Mucosa of descending colon (tissue), 3 donors: ENCODE measurements at regions not wholly inside any gene's neighbourhood (a gene's known extent, or its start where the extent isn't known, plus 50 kb on each side); places are given as distances from the start of the nearest gene placed in this dataset.

Experiments
- ATAC-seq: fragments of 200-7000 bp; cut with Tn5 transposase; one replicate; pipeline ENCODE4 v1.9.1; 2020; ENCODE audit warnings: mild to moderate bottlenecking, moderate library complexity
- DNase-seq, 3 donors: peaks; one replicate each; pipeline ENCODE4 v3.0.0-alpha.2; 2020
- H3K36me3 ChIP-seq: fragments of 200-600 bp; one replicate; pipeline ENCODE4 v1.8.0; 2021; ENCODE audit warnings: low read depth, mild to moderate bottlenecking
- H3K4me1 ChIP-seq: fragments of 200-600 bp; one replicate; pipeline ENCODE4 v1.8.0; 2021; ENCODE audit warnings: low read depth, mild to moderate bottlenecking
- H3K4me3 ChIP-seq: fragments of 200-600 bp; one replicate; pipeline ENCODE4 v1.8.0; 2021; ENCODE audit warnings: mild to moderate bottlenecking
- H3K9me3 ChIP-seq: fragments of 200-600 bp; one replicate; pipeline ENCODE4 v1.8.0; 2021; ENCODE audit warnings: mild to moderate bottlenecking
- intact Hi-C, 2 donors: fragments of 100-400 bp; cut with DNase I in 1 of 2; cut with micrococcal nuclease in 1 of 2; formaldehyde crosslinking; loops; one replicate each; pipeline versions ENCODE4 v1.11.0 to v1.11.1; 2022; cut with DNase I, micrococcal nuclease
- TF ChIP-seq, protein P1 (sequence below): fragments of 200-600 bp; IDR thresholded peaks from one replicate; pipeline ENCODE4 v1.8.0; 2022; ENCODE audit warnings: antibody characterized with exemption, mild to moderate bottlenecking
- donor health status: DM: no; HTN: no; CAD: no; lungs with moderate emphysema.
- donor health status: DM: no; HTN: no; CAD: no.
- donor health status: DM: no; HTN: yes; CAD: no.

DNA sequence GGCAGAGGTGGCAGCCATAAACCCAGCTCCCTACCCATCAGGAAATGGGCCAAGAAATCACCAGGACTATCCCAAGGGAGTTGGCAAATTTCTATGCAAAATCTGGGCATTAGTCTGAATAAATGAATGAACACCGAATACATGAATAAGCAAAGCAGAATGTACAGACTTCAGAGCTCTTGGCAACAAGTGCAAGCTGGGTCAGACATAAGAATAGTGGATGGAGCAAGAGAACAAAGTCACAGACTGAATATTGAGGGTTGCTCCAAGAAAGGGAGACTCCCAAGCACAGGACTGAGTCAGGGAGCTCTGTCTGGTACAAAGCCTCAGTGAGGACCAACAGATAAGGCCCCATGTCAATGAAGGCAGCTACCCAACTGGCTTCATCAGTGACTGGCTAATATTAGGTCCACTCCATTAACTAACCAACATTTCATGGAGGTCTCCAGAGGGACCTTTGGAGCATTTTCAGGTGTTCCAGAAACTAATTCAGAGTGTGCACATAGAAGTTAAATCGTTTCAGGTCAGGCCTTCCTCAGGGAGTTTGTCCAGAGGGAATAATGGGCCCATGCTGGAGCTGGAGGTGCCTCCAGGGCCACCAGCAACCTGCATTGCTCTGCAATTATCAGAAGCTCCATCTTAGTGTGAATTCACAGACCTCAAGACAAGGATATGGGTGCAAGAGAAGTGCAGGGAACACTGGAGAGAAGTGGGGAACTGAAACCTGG is 191.5 kb upstream of the RALGAPA2 start:
- ATAC-seq (no peak), DNase-seq (no peak)
- no peaks in the 10 kb centered on the region for H3K4me1 ChIP-seq
- no peaks in the 10 kb centered on the region for H3K9me3 ChIP-seq
- intact Hi-C loops = no loop called here
- H3K36me3 ChIP-seq = no peaks in the 10 kb centered on the region
- TF ChIP-seq, protein P1, sequence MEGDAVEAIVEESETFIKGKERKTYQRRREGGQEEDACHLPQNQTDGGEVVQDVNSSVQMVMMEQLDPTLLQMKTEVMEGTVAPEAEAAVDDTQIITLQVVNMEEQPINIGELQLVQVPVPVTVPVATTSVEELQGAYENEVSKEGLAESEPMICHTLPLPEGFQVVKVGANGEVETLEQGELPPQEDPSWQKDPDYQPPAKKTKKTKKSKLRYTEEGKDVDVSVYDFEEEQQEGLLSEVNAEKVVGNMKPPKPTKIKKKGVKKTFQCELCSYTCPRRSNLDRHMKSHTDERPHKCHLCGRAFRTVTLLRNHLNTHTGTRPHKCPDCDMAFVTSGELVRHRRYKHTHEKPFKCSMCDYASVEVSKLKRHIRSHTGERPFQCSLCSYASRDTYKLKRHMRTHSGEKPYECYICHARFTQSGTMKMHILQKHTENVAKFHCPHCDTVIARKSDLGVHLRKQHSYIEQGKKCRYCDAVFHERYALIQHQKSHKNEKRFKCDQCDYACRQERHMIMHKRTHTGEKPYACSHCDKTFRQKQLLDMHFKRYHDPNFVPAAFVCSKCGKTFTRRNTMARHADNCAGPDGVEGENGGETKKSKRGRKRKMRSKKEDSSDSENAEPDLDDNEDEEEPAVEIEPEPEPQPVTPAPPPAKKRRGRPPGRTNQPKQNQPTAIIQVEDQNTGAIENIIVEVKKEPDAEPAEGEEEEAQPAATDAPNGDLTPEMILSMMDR = no peak
- H3K4me3 ChIP-seq = no peak overlapping the region

DNA sequence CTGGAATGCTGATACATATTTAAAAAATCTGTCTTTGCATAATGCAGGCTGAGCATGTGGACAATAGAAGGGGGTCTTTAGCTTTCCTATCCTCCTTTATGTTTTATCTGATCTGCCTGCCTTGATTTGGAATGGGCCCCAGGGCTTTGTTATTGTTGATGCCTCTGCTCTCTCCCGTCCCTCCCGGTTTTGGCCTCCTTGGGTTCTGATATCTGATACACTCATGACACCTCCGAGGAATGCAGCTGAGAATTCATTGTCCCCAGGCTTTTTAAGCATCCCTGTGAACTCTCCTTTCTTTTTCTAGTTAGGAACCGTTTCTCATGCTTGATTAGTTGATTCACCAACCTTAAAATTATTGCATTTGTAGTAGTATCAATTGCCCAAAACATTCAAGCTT is 185.5 kb upstream of the RALGAPA2 start:
- ATAC-seq (no peak), DNase-seq (no peak)
- Histone ChIP-seq H3K36me3 (no peaks in the 10 kb centered on the region), H3K4me1 (no peaks in the 10 kb centered on the region), H3K4me3 (no peak overlapping the region), H3K9me3 (no peaks in the 10 kb centered on the region)
- intact Hi-C loops = no loop called here
- TF ChIP-seq, protein P1 = no peak

DNA sequence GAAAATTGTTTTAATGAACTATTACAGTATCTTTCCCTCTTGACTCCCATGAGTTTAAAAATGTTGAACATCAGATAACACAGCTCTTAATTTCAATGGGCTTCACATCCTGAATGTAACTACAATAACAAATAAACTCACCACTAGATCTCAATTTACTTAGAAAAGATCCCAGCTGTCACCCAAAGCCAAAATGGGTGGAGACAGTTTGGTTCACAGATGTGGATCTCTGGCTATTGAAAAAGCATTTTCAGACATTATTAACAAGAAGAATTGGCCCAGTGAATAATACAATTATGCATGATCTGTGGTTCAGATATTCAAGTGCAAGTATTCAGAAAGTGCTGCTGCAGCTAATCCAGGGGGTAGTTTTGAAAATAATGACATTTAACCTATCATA is 184.7 kb upstream of the RALGAPA2 start:
- DNase-seq = no peak
- H3K36me3 ChIP-seq = no peaks in the 10 kb centered on the region
- H3K9me3 ChIP-seq = no peaks in the 10 kb centered on the region
- intact Hi-C loops = no loop called here
- ATAC-seq = no peak
- no peak overlapping the region for H3K4me3 ChIP-seq
- H3K4me1 ChIP-seq = no peaks in the 10 kb centered on the region
- TF ChIP-seq, protein P1 = no peak

DNA sequence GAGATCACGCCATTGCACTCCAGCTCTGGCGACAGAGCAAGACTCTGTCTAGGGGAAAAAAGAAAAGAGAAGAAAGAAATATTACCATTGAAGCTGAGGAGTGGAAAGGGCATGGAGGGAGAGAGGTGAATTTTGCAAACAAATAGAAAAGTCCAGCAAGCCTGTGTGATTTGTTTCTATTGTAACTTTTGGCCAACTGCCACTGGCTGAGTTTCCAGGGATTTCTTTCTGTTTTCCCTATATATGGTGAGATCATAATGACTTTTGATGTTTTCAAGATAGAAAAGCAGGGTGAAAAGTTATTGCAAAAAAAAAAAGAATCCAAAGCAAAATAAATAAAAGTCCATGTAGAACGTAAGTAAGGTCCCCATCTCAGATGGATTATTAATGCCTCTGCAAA is 184.2 kb upstream of the RALGAPA2 start:
- no peaks in the 10 kb centered on the region for H3K36me3 ChIP-seq
- H3K4me1 ChIP-seq = no peaks in the 10 kb centered on the region
- H3K4me3 ChIP-seq = no peak overlapping the region
- TF ChIP-seq, protein P1 = no peak
- DNase-seq (no peak), ATAC-seq (no peak)
- no peaks in the 10 kb centered on the region for H3K9me3 ChIP-seq
- intact Hi-C loops = no loop called here

DNA sequence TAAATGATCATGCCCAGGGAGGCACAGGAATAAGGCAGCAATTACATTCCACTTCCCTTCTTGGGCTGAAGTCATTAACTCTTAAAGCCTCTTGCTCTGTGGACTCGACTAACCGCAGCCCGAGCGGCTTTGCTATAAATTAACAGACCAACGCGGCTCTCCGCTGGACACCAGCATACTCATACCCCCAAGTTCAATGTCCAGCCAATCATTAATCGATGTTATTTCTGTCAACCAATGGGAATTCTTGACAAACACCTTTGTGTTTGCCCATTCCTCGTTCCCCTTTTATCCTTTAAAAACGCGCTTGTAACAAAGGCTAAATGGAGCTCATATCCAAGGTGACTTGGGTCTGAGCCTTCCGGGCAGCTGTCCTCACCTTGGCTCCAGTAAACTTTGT is 183.1 kb upstream of the RALGAPA2 start:
- Histone ChIP-seq H3K9me3 (no peaks in the 10 kb centered on the region), H3K4me1 (no peaks in the 10 kb centered on the region), H3K36me3 (no peaks in the 10 kb centered on the region), H3K4me3 (no peak overlapping the region)
- DNase-seq (no peak), ATAC-seq (no peak)
- TF ChIP-seq, protein P1 = no peak
- intact Hi-C loops = no loop called here

DNA sequence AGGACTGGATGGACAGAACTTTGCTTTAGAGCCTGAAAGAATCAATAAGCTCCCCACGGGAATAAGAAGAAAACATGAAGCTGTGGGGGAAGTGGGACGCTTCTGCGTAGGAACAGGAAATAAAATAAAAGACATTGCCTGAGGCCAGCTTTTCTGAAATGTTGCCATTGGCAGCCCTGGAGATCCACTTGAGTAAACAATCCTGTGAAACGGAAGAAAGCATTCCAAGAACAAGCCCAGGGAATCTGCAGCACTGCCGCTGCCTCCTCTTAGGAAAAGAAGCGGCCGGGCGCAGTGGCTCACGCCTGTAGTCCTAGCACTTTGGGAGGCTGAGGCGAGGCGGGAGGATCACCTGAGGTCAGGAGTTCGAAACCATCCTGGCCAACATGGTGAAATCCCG is 182.3 kb upstream of the RALGAPA2 start:
- ATAC-seq (no peak), DNase-seq (no peak)
- intact Hi-C loops = no loop called here
- TF ChIP-seq, protein P1 = no peak
- no peak overlapping the region for H3K4me3 ChIP-seq
- H3K9me3 ChIP-seq = no peaks in the 10 kb centered on the region
- H3K4me1 ChIP-seq = no peaks in the 10 kb centered on the region
- no peaks in the 10 kb centered on the region for H3K36me3 ChIP-seq
